ENCODE measurements at regions not wholly inside any gene's neighbourhood (a gene's known extent, or its start where the extent isn't known, plus 50 kb on each side); places are given as distances from the start of the nearest gene placed in this dataset.

DNA sequence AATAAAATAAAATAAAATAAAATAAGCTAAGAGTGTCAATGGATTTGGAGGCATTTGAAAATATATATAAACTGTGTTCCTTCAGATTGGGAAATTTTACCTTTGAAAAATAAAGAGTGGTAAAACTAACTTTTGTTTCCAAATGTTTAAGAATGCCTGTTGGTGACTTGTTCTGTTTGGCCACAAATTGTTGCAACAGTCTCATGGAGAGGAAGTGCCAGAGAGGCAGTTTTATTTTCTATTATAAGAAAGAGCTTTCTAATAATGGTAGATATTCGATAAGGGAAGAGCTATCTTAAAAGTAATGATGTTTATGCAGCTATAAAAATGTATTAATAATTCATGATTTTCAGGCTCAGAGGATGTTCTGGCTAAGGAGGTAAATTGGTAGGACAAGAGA is 68.8 kb upstream of the MDGA2 start:
- no peak overlapping the region for H3K4me3 ChIP-seq (ENCODE audit: low read length)
- no peak for DNase-seq (ENCODE audit: low read depth)
- TF ChIP-seq, protein P1, sequence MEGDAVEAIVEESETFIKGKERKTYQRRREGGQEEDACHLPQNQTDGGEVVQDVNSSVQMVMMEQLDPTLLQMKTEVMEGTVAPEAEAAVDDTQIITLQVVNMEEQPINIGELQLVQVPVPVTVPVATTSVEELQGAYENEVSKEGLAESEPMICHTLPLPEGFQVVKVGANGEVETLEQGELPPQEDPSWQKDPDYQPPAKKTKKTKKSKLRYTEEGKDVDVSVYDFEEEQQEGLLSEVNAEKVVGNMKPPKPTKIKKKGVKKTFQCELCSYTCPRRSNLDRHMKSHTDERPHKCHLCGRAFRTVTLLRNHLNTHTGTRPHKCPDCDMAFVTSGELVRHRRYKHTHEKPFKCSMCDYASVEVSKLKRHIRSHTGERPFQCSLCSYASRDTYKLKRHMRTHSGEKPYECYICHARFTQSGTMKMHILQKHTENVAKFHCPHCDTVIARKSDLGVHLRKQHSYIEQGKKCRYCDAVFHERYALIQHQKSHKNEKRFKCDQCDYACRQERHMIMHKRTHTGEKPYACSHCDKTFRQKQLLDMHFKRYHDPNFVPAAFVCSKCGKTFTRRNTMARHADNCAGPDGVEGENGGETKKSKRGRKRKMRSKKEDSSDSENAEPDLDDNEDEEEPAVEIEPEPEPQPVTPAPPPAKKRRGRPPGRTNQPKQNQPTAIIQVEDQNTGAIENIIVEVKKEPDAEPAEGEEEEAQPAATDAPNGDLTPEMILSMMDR (IDR thresholded peaks at IDR 0.05; ENCODE audit: insufficient read depth, low read depth, low read length, missing control alignments): no peak

DNA sequence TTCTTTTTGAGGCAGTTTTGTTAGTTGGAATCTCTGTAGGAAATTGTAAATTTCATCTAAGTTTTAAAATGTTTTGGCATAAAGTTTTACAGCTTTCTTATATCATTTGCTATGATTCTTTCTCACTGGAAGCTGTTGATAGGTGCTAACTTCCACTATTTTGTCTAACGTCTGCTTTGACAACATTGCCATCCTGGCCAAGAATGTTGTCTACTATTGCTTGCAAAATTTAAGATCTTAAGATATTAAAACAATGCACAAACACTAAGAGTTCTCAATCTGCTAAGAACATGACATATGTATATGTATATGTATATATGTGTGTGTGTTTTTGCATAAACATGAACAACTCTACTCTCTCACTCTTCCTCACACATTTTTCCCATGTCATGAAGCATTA is 64.1 kb upstream of the MDGA2 start:
- no peak for DNase-seq (ENCODE audit: low read depth)
- H3K4me3 ChIP-seq (ENCODE audit: low read length): no peak overlapping the region
- TF ChIP-seq, protein P1 (IDR thresholded peaks at IDR 0.05; ENCODE audit: insufficient read depth, low read depth, low read length, missing control alignments): no peak

DNA sequence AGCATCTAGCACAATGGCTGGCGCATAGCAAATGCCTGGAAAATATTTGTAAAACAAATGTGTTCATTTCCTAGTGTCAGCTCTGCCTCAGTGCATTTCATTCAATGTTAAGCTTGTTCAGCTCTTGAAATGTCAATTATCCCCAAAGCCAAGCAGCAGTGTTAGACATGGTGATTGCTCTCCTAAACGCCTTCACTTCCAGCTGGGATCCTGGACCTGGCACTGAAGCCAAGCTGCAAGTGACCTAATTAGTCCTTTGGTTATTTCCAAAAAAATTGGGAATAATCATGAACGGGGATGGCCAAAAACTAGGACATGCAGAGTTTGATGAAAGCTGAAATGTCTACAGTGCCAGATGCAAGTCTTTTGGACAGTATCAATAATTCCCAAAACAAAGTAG is 54.9 kb upstream of the MDGA2 start:
- no peak for DNase-seq (ENCODE audit: low read depth)
- TF ChIP-seq, protein P1 (IDR thresholded peaks at IDR 0.05; ENCODE audit: insufficient read depth, low read depth, low read length, missing control alignments): no peak
- H3K4me3 ChIP-seq (ENCODE audit: low read length): no peak overlapping the region

All from epithelial cell of esophagus (primary cell).